DOHH2 (cell line): ENCODE measurements at regions not wholly inside any gene's neighbourhood (a gene's known extent, or its start where the extent isn't known, plus 50 kb on each side); places are given as distances from the start of the nearest gene placed in this dataset.

Source experiments
- H3F3A ChIP-seq: fragments of 200-600 bp; sonication (generic), shearing (Covaris generic); 2 replicates; pipeline ENCODE4 v1.6.0; 2016; ENCODE audit warnings: antibody characterized with exemption, mild to moderate bottlenecking; ENCODE audit not compliant: control insufficient read depth, insufficient read depth
- H3K27ac ChIP-seq: fragments of 200-600 bp; sonication (generic); 2 replicates; pipeline ENCODE4 v1.5.1; 2014; ENCODE audit warnings: low read depth, mild to moderate bottlenecking, low read length, moderate library complexity
- H3K27me3 ChIP-seq: fragments of 200-600 bp; sonication (generic); 2 replicates; pipeline ENCODE4 v1.6.1; 2014; ENCODE audit warnings: mild to moderate bottlenecking, low read length, mixed read lengths; ENCODE audit not compliant: control insufficient read depth
- H3K36me3 ChIP-seq: fragments of 200-600 bp; sonication (generic); 2 replicates; pipeline ENCODE4 v1.6.1; 2014; ENCODE audit warnings: mild to moderate bottlenecking, low read length, moderate library complexity, mixed read lengths; ENCODE audit not compliant: control insufficient read depth
- H3K4me1 ChIP-seq: fragments of 200-600 bp; sonication (generic); 2 replicates; pipeline ENCODE4 v1.6.1; 2014; ENCODE audit warnings: mild to moderate bottlenecking, low read length, mixed read lengths; ENCODE audit not compliant: control insufficient read depth
- H3K4me2 ChIP-seq: fragments of 200-600 bp; sonication (generic); 2 replicates; pipeline ENCODE4 v1.6.0; 2014; ENCODE audit warnings: mild to moderate bottlenecking, low read length, moderate library complexity
- H3K4me3 ChIP-seq: fragments of 200-600 bp; sonication (generic); 2 replicates; pipeline ENCODE4 v1.5.1; 2014; ENCODE audit warnings: mild to moderate bottlenecking, low read length, mixed read lengths
- H3K79me2 ChIP-seq: fragments of 200-600 bp; sonication (generic); 2 replicates; pipeline ENCODE4 v1.6.1; 2014; ENCODE audit warnings: mild to moderate bottlenecking, low read length, mixed read lengths; ENCODE audit not compliant: control insufficient read depth
- H3K9me2 ChIP-seq: fragments of 200-600 bp; sonication (generic); replicated peaks from 2 replicates; pipeline ENCODE4 v1.6.1; 2014; ENCODE audit warnings: mild to moderate bottlenecking, low read length, mixed read lengths; ENCODE audit not compliant: control insufficient read depth
- H3K9me3 ChIP-seq: fragments of 200-600 bp; sonication (generic); 2 replicates; pipeline ENCODE4 v1.6.1; 2014; ENCODE audit warnings: antibody characterized with exemption, low read length, mixed read lengths; ENCODE audit not compliant: control insufficient read depth, insufficient read depth
- H4K20me1 ChIP-seq: fragments of 200-600 bp; sonication (generic); 2 replicates; pipeline ENCODE4 v1.6.0; 2014; ENCODE audit warnings: low read depth, mild to moderate bottlenecking, antibody characterized with exemption, low read length, moderate library complexity; ENCODE audit not compliant: control insufficient read depth, insufficient read depth
- CTCF ChIP-seq: fragments of 200-600 bp; sonication (generic); IDR thresholded peaks from one replicate; pipeline ENCODE4 v1.5.1; 2014; ENCODE audit warnings: antibody characterized with exemption, mild to moderate bottlenecking, low read depth, low read length; ENCODE audit not compliant: poor library complexity, severe bottlenecking
- EZH2phosphoT487 ChIP-seq: fragments of 200-600 bp; sonication (generic); IDR thresholded peaks from 2 replicates; pipeline ENCODE4 v1.6.1; 2017; ENCODE audit warnings: borderline replicate concordance, mild to moderate bottlenecking, antibody characterized with exemption, low read length, moderate library complexity, mixed read lengths

GRCh38 chr5:3853362-3853761, 257.7 kb downstream of the IRX1 start:
- TF ChIP-seq EZH2phosphoT487 (no peak), CTCF (no peak)
- H3K9me2 ChIP-seq = no peaks in the 10 kb centered on the region
- H3F3A ChIP-seq = no peaks in the 10 kb centered on the region
- no peaks in the 10 kb centered on the region for H3K27me3 ChIP-seq
- H3K79me2 ChIP-seq = no peaks in the 10 kb centered on the region
- H3K4me2 ChIP-seq = no peak overlapping the region
- no peak overlapping the region for H3K27ac ChIP-seq
- no peaks in the 10 kb centered on the region for H3K36me3 ChIP-seq
- no peak overlapping the region for H3K4me3 ChIP-seq
- no peaks in the 10 kb centered on the region for H3K4me1 ChIP-seq
- no peaks in the 10 kb centered on the region for H3K9me3 ChIP-seq
- H4K20me1 ChIP-seq = no peaks in the 10 kb centered on the region

GRCh38 chr5:3854188-3854821, 258.7 kb downstream of the IRX1 start:
- Histone ChIP-seq H3K79me2 (no peaks in the 10 kb centered on the region), H4K20me1 (no peaks in the 10 kb centered on the region), H3F3A (no peaks in the 10 kb centered on the region), H3K36me3 (no peaks in the 10 kb centered on the region), H3K4me1 (no peaks in the 10 kb centered on the region), H3K4me2 (no peak overlapping the region), H3K9me3 (no peaks in the 10 kb centered on the region), H3K4me3 (no peak overlapping the region), H3K9me2 (no peaks in the 10 kb centered on the region), H3K27ac (no peak overlapping the region), H3K27me3 (no peaks in the 10 kb centered on the region)
- TF ChIP-seq EZH2phosphoT487 (no peak), CTCF (no peak)

GRCh38 chr5:3856036-3856435, 260.4 kb downstream of the IRX1 start:
- Histone ChIP-seq H3K79me2 (no peaks in the 10 kb centered on the region), H3K4me3 (no peak overlapping the region), H3K4me2 (no peak overlapping the region), H3F3A (no peaks in the 10 kb centered on the region), H3K4me1 (no peaks in the 10 kb centered on the region), H3K27ac (no peak overlapping the region), H4K20me1 (no peaks in the 10 kb centered on the region), H3K9me3 (peaks cover 3% of the 10 kb centered on the region; the same call in 1 of the 2 replicates), H3K9me2 (no peaks in the 10 kb centered on the region), H3K27me3 (no peaks in the 10 kb centered on the region), H3K36me3 (no peaks in the 10 kb centered on the region)
- TF ChIP-seq CTCF = no peak
- no peak for TF ChIP-seq EZH2phosphoT487

GRCh38 chr5:3858524-3858923, 262.9 kb downstream of the IRX1 start:
- no peak overlapping the region for H3K27ac ChIP-seq
- H3K9me2 ChIP-seq = no peaks in the 10 kb centered on the region
- no peaks in the 10 kb centered on the region for H3K27me3 ChIP-seq
- peaks cover 3% of the 10 kb centered on the region; the same call in 1 of the 2 replicates for H3K9me3 ChIP-seq
- no peaks in the 10 kb centered on the region for H3K79me2 ChIP-seq
- no peak overlapping the region for H3K4me3 ChIP-seq
- no peaks in the 10 kb centered on the region for H3F3A ChIP-seq
- TF ChIP-seq CTCF (no peak), EZH2phosphoT487 (no peak)
- H3K36me3 ChIP-seq = no peaks in the 10 kb centered on the region
- H4K20me1 ChIP-seq = no peaks in the 10 kb centered on the region
- no peak overlapping the region for H3K4me2 ChIP-seq
- H3K4me1 ChIP-seq = no peaks in the 10 kb centered on the region
